HL-60 (cell line): ENCODE measurements at regions not wholly inside any gene's neighbourhood (a gene's known extent, or its start where the extent isn't known, plus 50 kb on each side); places are given as distances from the start of the nearest gene placed in this dataset.
"Not testable (repeated sequence)": the region's sequence is repeated elsewhere in the genome, so short reads cannot be mapped to it uniquely, and the experiment has no call there.

Experiments
- DNase-seq, 2 experiments: peaks; one replicate each; pipeline ENCODE4 v3.0.0-alpha.2; 2010 to 2020; ENCODE audit warnings: low read depth in 1 of 2, low spot score in 1 of 2
- H3K27ac ChIP-seq: fragments of 250-450 bp; sonication (Bioruptor Pico); replicated peaks from 2 replicates; pipeline ENCODE4 v1.5.1; 2020; ENCODE audit warnings: mild to moderate bottlenecking, moderate library complexity
- H3K27me3 ChIP-seq: fragments of 250-450 bp; sonication (Bioruptor Pico); 2 replicates; pipeline ENCODE4 v1.5.1; 2021; ENCODE audit warnings: mild to moderate bottlenecking, moderate library complexity; ENCODE audit not compliant: insufficient read depth, poor library complexity, severe bottlenecking
- H3K4me3 ChIP-seq: replicated peaks from 2 replicates; pipeline ENCODE4 v1.5.1; 2011; ENCODE audit warnings: mild to moderate bottlenecking, control low read depth, low read length; ENCODE audit not compliant: insufficient read depth
- GABPA ChIP-seq: IDR thresholded peaks from 2 replicates; pipeline ENCODE4 v1.6.1; 2012; ENCODE audit warnings: low read depth
- POLR2AphosphoS5 ChIP-seq: IDR thresholded peaks from 2 replicates; pipeline ENCODE4 v1.6.1; 2012; ENCODE audit warnings: low read depth
- SPI1 ChIP-seq: IDR thresholded peaks from 2 replicates; pipeline ENCODE4 v1.6.1; 2012; ENCODE audit warnings: low read depth, mild to moderate bottlenecking, borderline replicate concordance
- TF ChIP-seq, protein P1 (sequence below): IDR thresholded peaks from 2 replicates; pipeline ENCODE4 v1.6.1; 2012; ENCODE audit warnings: low read depth; ENCODE audit not compliant: insufficient replicate concordance
- TF ChIP-seq, protein P2 (sequence below): IDR thresholded peaks from one replicate; pipeline ENCODE4 v1.5.1; 2011; ENCODE audit warnings: low read length, control low read depth, inconsistent platforms; ENCODE audit not compliant: insufficient read depth

DNA sequence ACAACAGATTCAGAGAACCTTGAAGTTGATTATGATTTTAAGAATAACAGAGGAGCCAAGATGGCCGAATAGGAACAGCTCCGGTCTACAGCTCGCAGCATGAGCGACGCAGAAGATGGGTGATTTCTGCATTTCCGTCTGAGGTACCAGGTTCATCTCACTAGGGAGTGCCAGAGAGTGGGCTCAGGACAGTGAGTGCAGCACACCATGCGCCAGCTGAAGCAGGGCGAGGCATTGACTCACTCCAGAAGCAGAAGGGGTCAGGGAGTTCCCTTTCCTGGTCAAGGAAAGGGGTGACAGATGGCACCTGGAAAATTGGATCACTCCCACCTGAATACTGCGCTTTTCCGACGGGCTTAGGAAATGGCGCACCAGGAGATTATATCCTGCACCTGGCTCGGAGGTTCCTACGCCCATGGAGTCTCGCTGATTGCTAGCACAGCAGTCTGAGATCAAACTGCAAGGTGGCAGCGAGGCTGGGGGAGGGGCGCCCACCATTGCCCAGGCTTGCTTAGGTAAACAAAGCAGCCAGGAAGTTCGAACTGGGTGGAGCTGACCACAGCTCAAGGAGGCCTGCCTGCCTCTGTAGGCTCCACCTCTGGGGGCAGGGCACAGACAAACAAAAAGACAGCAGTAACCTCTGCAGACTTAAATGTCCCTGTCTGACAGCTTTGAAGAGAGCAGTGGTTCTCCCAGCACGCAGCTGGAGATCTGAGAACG is 670.2 kb downstream of the XIRP2 start:
- not testable (repeated sequence) for H3K27me3 ChIP-seq, H3K4me3 ChIP-seq, DNase-seq, H3K27ac ChIP-seq

DNA sequence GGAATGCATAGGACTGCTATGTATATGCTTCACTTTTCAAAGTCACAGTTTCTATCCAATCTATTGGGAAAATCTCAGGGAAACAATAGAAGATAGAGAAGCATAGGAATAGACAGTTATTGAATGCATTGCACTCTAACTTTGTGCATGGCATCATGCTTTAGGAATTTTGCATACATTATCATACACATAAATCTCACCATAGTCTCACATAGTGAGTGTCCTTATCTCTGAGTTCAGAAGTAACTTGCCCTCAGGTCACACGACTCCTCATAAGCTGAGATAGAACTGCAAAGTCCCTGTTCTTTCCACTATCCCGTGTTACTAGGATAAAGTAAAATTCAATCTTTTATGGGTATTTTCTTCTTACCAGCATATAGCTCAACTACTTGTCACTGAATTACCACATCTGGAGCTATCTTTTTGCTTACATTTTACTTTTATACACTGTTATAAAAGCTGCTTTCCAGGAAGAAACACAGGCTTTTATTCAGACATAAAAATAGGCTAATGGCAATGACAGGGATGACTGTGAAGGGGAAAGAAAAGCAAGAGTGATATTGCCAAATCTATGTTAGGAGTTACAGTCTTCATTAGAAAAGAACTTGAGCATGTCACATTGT is 666.9 kb downstream of the XIRP2 start:
- H3K27ac ChIP-seq, result no peak overlapping the region

DNA sequence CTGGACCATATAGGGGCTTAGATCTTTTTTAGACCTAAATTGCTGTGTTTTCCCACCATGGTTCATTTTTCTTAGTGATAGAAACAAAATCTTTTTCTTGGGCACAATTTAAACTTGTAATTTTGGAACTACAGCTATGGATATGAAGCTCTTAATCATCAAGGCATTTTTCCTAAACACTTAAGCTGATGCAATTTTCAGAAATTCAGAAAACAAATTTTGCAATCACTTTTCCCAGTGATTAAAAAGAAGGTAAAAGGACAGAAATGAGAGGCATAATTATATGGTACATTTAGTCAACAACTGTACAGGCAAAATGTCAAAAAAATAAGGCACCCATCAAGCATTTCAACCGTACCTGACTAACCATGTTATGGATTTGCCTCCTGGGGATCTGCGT is 665.4 kb downstream of the XIRP2 start:
- Histone ChIP-seq H3K27me3 (no peaks in the 10 kb centered on the region), H3K4me3 (no peak overlapping the region), H3K27ac (no peak overlapping the region)
- DNase-seq, result no peak
- TF ChIP-seq, protein P1, sequence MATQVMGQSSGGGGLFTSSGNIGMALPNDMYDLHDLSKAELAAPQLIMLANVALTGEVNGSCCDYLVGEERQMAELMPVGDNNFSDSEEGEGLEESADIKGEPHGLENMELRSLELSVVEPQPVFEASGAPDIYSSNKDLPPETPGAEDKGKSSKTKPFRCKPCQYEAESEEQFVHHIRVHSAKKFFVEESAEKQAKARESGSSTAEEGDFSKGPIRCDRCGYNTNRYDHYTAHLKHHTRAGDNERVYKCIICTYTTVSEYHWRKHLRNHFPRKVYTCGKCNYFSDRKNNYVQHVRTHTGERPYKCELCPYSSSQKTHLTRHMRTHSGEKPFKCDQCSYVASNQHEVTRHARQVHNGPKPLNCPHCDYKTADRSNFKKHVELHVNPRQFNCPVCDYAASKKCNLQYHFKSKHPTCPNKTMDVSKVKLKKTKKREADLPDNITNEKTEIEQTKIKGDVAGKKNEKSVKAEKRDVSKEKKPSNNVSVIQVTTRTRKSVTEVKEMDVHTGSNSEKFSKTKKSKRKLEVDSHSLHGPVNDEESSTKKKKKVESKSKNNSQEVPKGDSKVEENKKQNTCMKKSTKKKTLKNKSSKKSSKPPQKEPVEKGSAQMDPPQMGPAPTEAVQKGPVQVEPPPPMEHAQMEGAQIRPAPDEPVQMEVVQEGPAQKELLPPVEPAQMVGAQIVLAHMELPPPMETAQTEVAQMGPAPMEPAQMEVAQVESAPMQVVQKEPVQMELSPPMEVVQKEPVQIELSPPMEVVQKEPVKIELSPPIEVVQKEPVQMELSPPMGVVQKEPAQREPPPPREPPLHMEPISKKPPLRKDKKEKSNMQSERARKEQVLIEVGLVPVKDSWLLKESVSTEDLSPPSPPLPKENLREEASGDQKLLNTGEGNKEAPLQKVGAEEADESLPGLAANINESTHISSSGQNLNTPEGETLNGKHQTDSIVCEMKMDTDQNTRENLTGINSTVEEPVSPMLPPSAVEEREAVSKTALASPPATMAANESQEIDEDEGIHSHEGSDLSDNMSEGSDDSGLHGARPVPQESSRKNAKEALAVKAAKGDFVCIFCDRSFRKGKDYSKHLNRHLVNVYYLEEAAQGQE, result no peak
- TF ChIP-seq SPI1 (no peak), GABPA (no peak), POLR2AphosphoS5 (no peak)
- TF ChIP-seq, protein P2, sequence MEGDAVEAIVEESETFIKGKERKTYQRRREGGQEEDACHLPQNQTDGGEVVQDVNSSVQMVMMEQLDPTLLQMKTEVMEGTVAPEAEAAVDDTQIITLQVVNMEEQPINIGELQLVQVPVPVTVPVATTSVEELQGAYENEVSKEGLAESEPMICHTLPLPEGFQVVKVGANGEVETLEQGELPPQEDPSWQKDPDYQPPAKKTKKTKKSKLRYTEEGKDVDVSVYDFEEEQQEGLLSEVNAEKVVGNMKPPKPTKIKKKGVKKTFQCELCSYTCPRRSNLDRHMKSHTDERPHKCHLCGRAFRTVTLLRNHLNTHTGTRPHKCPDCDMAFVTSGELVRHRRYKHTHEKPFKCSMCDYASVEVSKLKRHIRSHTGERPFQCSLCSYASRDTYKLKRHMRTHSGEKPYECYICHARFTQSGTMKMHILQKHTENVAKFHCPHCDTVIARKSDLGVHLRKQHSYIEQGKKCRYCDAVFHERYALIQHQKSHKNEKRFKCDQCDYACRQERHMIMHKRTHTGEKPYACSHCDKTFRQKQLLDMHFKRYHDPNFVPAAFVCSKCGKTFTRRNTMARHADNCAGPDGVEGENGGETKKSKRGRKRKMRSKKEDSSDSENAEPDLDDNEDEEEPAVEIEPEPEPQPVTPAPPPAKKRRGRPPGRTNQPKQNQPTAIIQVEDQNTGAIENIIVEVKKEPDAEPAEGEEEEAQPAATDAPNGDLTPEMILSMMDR, result no peak

More for the DNA sequence above, 666.9 kb downstream of the XIRP2 start:
- no peak for DNase-seq
- no peak for TF ChIP-seq SPI1
- H3K4me3 ChIP-seq, result no peak overlapping the region
- H3K27me3 ChIP-seq, result no peaks in the 10 kb centered on the region

DNA sequence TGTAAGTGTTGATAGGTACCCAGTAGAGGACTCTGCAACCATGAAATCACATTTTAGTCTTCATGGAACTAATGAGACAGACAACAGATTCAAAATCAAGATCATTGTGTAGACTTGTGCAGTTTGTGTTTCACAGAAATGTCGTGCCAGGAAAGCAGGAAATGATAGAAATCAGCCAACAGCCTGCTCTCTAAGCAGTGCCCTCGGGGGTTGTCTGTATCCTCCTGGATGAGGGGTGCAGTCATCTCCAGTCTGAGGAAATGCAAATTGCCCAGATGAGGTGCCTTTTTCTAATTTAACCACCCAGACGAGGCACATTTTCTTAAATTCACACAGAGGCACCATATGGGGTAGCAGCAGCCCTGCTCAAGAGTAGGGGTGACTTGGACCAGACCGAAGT is 663.1 kb downstream of the XIRP2 start:
- no peak overlapping the region for H3K27ac ChIP-seq
- no peaks in the 10 kb centered on the region for H3K27me3 ChIP-seq
- DNase-seq, result no peak
- TF ChIP-seq SPI1 (no peak), POLR2AphosphoS5 (no peak), GABPA (no peak)
- TF ChIP-seq, protein P2, result no peak
- TF ChIP-seq, protein P1, result no peak
- no peak overlapping the region for H3K4me3 ChIP-seq

DNA sequence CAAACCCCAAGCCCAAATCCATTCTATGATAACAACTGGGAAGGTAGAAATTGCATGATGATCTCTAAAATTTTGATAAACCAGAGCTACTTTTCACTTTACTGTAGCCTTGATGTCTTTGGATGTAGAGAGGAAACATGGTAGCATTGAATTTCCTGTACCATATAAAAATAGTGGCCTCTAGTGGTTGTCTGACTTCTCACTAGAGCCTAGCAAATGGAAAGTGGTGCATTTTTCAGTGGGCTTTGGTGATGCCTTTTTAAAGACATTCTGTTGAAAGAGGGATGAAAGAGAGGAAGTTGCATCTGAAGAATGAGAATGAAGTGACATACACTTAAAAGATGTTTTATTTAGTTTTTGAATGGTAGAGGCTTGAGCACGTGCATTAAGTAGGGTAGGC is 662.2 kb downstream of the XIRP2 start:
- no peak for DNase-seq
- H3K27ac ChIP-seq, result no peak overlapping the region

More for the DNA sequence above, 662.2 kb downstream of the XIRP2 start:
- no peak for TF ChIP-seq POLR2AphosphoS5
- Histone ChIP-seq H3K27me3 (no peaks in the 10 kb centered on the region), H3K4me3 (no peak overlapping the region)
